Medulla oblongata (tissue), 1 donor: ENCODE measurements at regions not wholly inside any gene's neighbourhood (a gene's known extent, or its start where the extent isn't known, plus 50 kb on each side); places are given as distances from the start of the nearest gene placed in this dataset.
"Not testable (repeated sequence)": the region's sequence is repeated elsewhere in the genome, so short reads cannot be mapped to it uniquely, and the experiment has no call there.

Experiments used
- DNase-seq: peaks from one replicate; pipeline ENCODE4 v3.0.0-alpha.2; 2015; ENCODE audit errors: extremely low spot score

DNA sequence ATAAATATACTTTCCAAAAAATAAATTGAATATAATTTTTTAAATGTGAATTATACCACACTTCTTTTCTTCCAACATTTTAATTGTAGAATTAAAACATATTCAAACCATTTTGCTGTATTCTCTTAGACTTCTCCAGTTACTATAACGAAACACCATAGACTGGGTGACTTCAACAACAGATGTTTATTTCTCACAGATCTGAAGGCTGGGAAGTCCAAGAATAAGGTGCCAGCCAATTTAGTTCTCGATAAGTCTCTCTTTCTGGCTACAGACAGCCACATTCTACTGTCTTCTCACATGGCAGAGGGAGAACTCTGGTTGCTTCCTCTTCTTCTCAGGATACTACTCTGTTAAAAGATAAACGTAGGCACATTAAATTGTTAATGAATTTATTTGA is 155.8 kb upstream of the UGT8 start:
- DNase-seq = no peak

- no peak for DNase-seq
These were observed 154.4 kb upstream of the UGT8 start for GRCh38 chr4:114444211-114444610.

DNA sequence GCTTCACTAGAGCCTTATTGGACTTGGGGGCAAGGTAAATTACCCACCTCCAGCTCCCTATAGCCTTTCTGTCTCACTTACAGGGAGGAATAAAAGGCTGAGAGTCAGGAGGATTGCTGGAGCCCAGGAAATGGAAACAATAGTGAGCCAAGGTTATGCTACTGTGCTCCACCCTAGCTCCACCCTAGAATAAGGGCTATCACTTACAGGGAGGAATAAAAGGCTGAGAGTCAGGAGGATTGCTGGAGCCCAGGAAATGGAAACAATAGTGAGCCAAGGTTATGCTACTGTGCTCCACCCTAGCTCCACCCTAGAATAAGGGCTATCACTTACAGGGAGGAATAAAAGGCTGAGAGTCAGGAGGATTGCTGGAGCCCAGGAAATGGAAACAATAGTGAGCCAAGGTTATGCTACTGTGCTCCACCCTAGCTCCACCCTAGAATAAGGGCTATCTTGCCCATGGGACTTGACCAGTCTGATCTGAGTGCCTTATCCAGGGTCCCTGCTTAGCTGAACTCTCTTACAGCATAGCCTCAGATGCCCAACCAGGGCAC is 150.6 kb upstream of the UGT8 start:
- not testable (repeated sequence) for DNase-seq

DNA sequence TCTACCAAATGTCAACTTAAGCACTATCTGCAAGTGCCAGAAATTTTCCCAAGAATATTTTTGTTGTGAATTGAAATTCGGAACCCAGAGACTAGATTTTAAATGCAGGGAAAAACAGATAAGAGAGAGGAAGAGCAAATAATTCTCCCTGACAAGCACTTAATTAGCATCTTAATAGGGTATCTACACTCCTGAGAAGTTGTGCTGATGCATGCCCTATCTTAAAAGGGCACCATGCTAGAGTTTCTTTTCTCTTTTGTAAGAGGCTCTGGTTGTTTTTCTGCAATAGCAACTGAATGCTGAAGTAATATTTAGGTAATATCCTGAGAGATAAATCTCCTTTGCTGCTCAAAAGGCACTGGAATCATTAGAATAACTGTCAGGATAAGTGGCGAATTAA is 139.9 kb upstream of the UGT8 start:
- no peak for DNase-seq

DNA sequence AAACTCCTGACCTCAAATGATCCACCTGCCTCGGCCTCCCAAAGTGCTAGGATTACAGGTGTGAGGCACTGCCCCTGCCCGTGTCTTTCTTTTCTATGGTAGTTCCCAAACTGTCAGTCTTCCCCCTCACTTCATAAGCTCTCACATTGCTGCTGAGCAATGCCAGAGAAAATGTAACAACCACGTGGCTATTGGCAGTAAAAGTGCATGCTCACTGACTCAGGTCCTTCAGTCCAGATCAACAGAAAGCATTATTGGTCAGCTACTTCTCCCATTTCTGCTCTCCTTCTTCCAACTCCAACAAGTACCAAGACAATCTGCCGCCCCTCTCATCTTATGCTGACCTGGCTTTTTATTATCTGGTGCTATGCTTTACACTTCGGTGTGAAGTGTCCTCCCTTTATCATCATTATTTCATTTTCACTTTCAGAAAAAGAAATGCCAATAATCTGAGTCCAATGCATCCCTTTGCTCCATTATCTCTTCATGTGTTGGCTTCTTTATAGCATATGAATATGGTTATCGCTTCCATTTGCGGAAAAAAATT is 133.8 kb upstream of the UGT8 start:
- DNase-seq = no peak

DNA sequence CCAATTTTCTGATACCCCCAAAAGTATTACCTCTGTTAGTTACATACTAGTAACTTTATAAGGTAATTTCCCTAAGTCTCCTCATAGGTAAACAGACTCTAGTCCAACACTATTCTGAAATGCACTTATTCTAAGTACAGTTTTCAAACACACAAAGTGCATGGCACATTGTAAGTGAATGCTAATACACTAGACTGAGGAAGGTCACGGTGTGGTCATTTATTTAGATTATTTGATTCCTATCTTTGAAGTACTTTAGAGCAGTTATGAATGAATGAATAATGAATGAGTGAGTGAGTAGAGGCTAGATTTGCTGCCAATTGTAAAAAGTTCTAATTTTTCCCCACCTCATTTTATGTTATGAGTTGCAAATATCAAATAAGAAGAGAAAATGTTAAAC is 132.8 kb upstream of the UGT8 start:
- no peak for DNase-seq

GRCh38 chr4:114466299-114466698 is 132.3 kb upstream of the UGT8 start:
- DNase-seq = no peak

DNA sequence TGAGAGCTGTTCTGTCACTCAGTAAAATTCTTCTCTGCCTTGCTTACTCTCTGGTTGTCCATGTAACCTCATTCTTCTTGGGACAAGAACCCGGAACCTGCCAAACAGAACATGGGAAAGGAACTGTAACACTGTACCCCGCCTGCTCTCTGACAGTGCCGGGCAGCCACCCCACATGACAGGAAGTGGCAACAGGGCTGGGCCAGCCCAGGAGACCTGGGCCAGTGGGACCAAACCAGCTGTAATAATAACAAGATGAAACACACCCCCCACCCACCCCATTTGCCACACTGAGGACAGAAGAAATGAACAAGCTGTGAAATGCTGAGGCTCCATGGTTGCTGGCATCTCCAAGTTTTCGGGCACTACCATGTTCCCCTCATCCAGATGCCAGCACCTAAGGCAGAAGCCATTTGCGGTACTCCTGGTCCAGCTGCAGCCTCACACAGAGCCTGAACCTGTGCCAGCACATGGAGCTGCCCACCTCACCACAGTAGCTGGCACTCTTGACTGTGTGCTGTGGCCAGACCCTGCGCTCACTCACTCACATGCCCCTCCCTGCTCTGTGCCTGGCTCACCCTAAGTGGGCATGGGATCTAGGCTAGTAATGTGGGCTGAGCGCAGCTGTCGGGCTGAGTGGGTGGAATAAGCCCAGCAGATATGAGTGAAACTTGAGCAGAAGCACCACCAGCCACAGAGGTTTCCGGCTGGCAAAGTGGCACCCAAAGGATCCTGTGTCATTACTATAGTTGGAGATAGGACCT is 126.2 kb upstream of the UGT8 start:
- no peak for DNase-seq

DNA sequence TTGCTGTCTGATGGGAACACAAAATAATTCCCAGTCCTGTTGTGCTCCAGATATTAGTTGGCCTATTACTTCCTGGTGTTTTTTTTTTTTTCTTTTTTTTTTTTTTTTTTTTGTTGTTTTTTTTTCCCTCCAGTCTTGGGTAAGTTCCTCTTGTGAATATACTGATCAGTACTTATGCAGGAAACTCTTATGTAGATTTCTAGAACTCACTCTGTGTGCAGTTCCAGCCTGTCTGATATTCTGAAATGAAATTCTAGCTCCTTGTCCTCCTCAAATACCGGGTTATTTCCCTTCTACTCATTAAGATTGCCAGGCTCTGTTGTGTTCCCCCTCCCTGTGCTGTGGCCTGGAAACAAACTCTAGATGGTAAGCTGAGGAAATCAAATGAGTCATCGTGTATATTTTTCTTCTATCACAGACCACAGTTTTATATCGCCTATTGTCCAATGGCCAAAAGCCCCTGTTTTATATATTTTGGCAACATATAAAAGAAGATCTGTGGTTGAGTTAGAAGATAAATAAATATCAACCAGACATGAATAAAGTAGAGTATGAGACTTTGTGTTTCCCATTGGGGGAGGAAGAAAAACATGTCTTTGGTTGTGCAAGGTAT is 124.3 kb upstream of the UGT8 start:
- DNase-seq = no peak

DNA sequence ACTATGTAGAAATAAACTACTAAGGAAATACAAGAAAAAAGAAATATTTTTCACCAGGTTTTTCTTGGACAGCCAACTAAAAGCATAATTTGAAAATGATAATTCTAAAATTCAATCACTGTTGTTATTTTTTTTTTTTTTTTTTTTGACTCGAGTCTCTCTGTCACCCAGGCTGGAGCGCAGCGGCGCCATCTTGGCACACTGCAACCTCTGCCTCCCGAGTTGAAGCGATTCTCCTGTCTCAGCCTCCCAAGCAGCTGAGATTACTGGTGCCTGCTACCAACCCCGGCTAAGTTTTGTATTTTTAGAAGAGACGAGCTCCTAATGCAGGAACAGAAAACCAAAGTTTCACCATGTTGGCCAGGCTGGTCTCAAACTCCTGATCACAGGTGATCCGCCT is 122.3 kb upstream of the UGT8 start:
- DNase-seq = no peak

DNA sequence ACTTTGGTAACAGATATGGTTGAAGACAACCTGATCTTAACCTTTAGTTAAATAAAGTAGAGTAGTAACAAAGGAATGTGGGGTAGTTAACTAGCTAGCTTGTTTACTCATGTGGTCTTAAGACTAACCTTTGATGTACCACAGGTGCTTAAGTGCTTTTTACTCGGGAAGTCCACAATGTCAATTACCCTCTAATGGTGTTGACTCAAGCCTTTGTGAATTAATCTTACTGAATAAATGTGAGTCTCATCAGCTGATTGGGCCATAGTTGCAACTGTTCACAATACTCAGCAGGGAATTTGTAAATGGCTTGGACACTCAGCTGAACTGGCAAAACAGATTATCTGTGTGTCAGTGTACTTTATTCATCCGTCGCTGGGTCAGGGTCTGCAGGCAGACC is 119.0 kb upstream of the UGT8 start:
- no peak for DNase-seq

DNA sequence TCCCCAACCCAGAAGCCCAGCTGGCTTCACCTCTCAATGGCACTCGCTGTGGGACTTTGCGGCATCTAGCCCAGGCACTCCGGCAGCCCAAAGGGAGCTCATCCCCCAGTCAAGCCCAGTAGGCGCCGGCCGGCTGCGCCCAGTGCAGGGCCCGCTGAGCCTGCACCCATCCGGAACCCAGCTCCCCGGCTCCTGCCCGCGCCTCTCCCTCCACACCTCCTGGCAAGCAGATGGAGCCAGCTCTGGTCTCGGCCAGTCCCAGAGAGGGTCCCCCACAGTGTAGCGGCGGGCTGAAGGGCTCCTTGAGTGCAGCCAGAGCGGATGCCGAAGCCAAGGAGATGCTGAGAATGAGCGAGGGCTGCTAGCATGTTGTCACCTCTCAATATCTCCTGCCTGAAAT is 116.8 kb upstream of the UGT8 start:
- DNase-seq = no peak

DNA sequence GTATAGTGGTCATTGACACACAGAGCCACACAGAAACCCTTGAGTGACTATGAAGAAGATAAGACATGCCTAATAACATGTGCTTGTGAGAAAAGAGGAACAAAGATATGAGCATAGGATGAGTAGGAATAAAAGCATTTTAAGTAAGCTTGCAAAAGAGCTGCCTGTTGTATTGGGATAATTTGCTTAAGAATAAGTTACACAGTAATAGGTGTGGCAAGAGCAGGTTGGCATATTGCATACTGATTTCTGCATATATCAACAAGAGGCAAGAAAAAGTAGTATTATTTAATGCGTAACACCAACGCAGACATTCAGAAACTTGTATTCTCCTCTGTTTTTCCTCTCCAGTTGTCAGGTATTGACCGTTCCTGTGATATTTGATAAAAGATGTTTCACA is 111.5 kb upstream of the UGT8 start:
- no peak for DNase-seq

DNA sequence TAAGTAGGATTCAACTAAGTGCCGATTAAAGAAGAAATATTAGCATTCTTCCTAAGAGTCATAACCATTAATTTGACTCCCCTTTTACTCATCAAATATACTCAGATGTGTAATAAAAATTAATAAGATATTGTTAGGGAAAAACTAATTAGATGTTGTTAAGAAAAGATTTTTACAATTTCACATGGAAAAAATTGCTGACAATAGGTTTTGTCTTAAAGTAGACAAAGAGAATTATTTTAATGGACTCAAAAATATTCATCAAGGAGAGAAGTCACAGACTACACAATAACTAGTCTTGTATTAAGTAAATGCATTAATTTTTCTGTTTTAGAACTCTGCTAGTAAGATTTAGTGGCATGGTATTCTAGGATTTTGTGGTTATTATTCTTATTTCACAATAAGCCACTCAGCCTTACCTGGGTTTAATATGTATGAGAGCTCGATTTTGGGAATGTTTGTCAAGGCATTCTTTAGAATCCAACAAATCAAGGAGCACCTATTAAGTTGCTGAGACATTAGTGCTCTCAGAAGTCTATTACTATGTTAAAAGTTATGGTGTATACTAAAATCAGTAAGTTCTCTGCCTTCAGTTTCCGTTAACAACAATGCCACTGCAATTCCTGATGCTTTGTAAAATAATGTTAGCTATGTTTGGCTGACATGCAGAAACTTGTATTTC is 110.2 kb upstream of the UGT8 start:
- DNase-seq = no peak

DNA sequence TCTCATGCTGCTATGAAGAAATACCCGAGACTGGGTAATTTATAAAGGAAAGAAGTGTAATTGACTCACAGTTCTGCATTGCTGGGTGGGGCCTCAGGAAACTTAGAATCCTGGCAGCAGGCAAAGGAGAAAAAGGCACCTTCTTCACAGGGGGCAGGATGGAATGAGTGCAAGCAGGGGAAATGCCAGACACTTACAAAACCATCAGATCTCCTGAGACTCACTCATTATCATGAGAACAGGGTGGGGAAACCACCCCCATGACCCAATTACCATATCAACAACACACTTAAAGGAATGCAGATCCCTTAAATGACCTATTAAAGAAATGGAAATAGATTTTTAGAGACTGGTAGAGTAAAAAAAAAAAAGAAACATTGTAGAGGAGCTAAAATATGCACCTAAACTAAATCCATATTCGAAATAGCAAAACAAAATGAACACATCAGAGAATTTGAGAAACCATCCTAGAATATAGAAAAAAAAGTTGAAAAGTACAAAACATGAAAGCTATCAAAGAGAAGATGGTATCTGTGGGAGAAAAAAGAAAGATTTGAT is 104.3 kb upstream of the UGT8 start:
- DNase-seq = no peak

GRCh38 chr4:114495471-114495928 is 103.1 kb upstream of the UGT8 start:
- no peak for DNase-seq

DNA sequence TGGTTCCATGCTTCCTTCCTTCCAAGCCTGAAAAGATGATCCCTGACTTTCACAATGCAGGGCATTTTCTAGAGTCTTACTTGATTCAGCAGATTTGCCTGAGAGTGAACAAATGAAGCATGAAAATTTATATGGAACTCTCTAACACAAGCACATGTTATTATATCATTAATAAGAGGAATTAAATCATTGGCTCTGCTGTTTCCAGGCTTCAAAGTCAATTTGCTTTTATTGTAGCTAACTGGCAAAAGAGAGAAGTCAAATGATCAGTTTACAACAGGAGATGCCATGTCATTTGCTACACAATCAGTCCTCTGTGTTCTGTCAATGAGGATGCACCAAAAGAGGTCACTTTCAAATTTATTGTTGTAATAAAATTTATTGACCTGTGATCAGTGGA is 101.5 kb upstream of the UGT8 start:
- peak; percentile 49 for DNase-seq

DNA sequence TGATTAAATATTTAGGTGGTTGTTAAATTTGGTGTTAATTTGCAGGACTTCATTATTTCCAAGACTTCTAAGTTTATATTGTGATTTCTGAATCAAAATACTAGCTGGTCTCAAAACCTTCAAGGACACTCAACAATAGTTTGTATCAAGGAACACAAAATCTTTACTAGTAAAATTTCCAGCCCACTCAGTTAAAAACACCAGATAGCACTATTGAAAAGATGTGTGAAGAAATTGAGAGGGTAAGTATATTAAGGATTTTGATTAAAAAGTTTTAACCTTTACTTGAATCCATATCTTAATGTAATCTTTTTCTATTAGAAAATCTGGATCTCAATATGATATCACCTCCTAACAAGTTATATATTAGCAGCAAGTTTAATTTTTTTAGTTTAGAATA is 89.3 kb upstream of the UGT8 start:
- DNase-seq = peak; percentile 67

GRCh38 chr4:114512595-114513295 is 85.9 kb upstream of the UGT8 start:
- no peak for DNase-seq

- DNase-seq = peak; percentile 60
These were observed 79.2 kb upstream of the UGT8 start for GRCh38 chr4:114519368-114519767.

- no peak for DNase-seq
These were observed 71.4 kb upstream of the UGT8 start for GRCh38 chr4:114527170-114527569.

- no peak for DNase-seq
These were observed 71.0 kb upstream of the UGT8 start for GRCh38 chr4:114527637-114528036.
